ENCODE measurements at regions not wholly inside any gene's neighbourhood (a gene's known extent, or its start where the extent isn't known, plus 50 kb on each side); places are given as distances from the start of the nearest gene placed in this dataset.
"Not testable (repeated sequence)": the region's sequence is repeated elsewhere in the genome, so short reads cannot be mapped to it uniquely, and the experiment has no call there.

- no peak for DNase-seq
- WGBS (ENCODE audit: insufficient coverage, low coverage, low lambda C conversion rate, missing lambda C conversion rate): 65% methylated on average over 3 of the region's 3 CpGs
- H3K4me3 ChIP-seq: no peak overlapping the region
Measured at GRCh38 chr15:91445695-91446228, 345.7 kb downstream of the SV2B start.

DNA sequence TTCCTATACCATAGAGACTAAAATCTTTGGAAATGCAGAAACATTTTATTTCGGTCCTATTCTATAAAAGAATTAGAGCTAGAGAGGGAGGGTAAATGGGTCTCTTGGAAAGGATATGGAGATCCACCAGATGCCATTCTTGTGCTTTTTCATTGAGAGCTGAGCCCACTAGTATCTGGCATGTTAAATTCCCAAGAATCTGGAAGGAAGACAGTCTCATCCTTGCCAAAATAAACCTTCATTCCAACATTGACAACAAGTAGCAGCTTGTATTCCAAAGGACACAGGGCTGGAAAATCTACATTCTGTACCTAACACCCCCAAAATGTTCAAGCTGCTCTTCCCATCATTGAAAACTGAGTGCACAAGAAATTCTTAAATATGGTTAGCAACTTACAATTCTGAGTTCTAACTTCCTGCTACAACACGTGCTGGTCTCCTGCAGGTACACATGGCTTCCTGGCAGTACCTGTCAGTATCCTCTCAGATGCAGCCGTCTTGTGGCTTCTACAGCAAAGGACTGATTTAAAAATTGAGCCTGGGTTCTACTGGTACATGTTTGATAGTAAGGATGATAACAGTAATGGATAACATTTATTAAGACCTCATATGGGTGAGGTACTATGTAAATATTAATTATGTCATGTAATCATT lies 348.1 kb downstream of the SV2B start:
- H3K36me3 ChIP-seq: no peaks in the 10 kb centered on the region
- DNase-seq (no peak), ATAC-seq (no peak)
- 57% methylated on average over 3 of the region's 3 CpGs for WGBS (ENCODE audit: insufficient coverage, low coverage, low lambda C conversion rate, missing lambda C conversion rate)
- H3K27me3 ChIP-seq: no peaks in the 10 kb centered on the region
- TF ChIP-seq, protein P1, sequence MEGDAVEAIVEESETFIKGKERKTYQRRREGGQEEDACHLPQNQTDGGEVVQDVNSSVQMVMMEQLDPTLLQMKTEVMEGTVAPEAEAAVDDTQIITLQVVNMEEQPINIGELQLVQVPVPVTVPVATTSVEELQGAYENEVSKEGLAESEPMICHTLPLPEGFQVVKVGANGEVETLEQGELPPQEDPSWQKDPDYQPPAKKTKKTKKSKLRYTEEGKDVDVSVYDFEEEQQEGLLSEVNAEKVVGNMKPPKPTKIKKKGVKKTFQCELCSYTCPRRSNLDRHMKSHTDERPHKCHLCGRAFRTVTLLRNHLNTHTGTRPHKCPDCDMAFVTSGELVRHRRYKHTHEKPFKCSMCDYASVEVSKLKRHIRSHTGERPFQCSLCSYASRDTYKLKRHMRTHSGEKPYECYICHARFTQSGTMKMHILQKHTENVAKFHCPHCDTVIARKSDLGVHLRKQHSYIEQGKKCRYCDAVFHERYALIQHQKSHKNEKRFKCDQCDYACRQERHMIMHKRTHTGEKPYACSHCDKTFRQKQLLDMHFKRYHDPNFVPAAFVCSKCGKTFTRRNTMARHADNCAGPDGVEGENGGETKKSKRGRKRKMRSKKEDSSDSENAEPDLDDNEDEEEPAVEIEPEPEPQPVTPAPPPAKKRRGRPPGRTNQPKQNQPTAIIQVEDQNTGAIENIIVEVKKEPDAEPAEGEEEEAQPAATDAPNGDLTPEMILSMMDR (IDR thresholded peaks at IDR 0.05): no peak
- TF ChIP-seq POLR2A (IDR thresholded peaks at IDR 0.05): no peak
- no peak overlapping the region for H3K27ac ChIP-seq
- no peak overlapping the region for H3K4me3 ChIP-seq
- intact Hi-C loops (cut with DNase I): no loop called here
- no peaks in the 10 kb centered on the region for H3K4me1 ChIP-seq
- no peaks in the 10 kb centered on the region for H3K9me3 ChIP-seq

More at GRCh38 chr15:91445695-91446228, 345.7 kb downstream of the SV2B start:
- H3K4me1 ChIP-seq: no peaks in the 10 kb centered on the region
- H3K27me3 ChIP-seq: no peaks in the 10 kb centered on the region
- intact Hi-C loops (cut with DNase I): no loop called here
- no peak for ATAC-seq
- H3K36me3 ChIP-seq: no peaks in the 10 kb centered on the region
- no peak for TF ChIP-seq POLR2A (IDR thresholded peaks at IDR 0.05)
- TF ChIP-seq, protein P1 (IDR thresholded peaks at IDR 0.05): no peak
- H3K27ac ChIP-seq: no peak overlapping the region
- no peaks in the 10 kb centered on the region for H3K9me3 ChIP-seq

DNA sequence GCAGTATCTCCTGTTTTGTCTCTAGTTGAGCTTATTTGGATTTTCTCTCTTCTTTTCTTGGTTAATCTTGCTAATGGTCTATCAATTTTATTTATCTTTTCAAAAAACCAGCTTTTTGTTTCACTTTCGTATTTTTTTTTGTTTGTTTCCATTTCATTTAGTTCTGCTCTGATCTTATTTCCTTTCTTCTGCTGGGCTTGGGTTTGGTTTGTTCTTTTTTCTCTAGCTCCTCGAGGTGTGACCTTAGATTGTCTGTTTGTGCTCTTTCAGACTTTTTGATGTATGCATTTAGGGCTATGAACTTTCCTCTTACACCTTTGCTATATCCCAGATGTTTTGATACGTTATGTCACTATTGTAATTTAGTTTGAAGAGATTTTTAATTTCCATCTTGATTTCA lies 353.3 kb downstream of the SV2B start:
- DNase-seq; ATAC-seq; H3K4me1 ChIP-seq; H3K9me3 ChIP-seq; intact Hi-C loops (cut with DNase I); H3K27me3 ChIP-seq; H3K4me3 ChIP-seq; H3K36me3 ChIP-seq; H3K27ac ChIP-seq: not testable (repeated sequence)
- 37% methylated on average over 3 of the region's 3 CpGs for WGBS (ENCODE audit: insufficient coverage, low coverage, low lambda C conversion rate, missing lambda C conversion rate)

- no peaks in the 10 kb centered on the region for H3K27me3 ChIP-seq
- TF ChIP-seq POLR2A (IDR thresholded peaks at IDR 0.05): no peak
- TF ChIP-seq, protein P1 (IDR thresholded peaks at IDR 0.05): no peak
- H3K36me3 ChIP-seq: no peaks in the 10 kb centered on the region
- no peaks in the 10 kb centered on the region for H3K4me1 ChIP-seq
- H3K4me3 ChIP-seq: no peak overlapping the region
- no peak for ATAC-seq
- intact Hi-C loops (cut with DNase I): no loop called here
- WGBS (ENCODE audit: insufficient coverage, low coverage, low lambda C conversion rate, missing lambda C conversion rate): no CpG with 5 or more reads among the region's 7 CpGs
- no peak overlapping the region for H3K27ac ChIP-seq
- no peak for DNase-seq
- H3K9me3 ChIP-seq: no peaks in the 10 kb centered on the region
Measured at GRCh38 chr15:91456251-91456718, 356.2 kb downstream of the SV2B start.

GRCh38 chr15:91456921-91457320 lies 356.9 kb downstream of the SV2B start:
- no peaks in the 10 kb centered on the region for H3K9me3 ChIP-seq
- 85% methylated on average over 3 of the region's 3 CpGs for WGBS (ENCODE audit: insufficient coverage, low coverage, low lambda C conversion rate, missing lambda C conversion rate)
- intact Hi-C loops (cut with DNase I): no loop called here
- no peak for ATAC-seq
- no peaks in the 10 kb centered on the region for H3K27me3 ChIP-seq
- no peaks in the 10 kb centered on the region for H3K4me1 ChIP-seq
- TF ChIP-seq POLR2A (IDR thresholded peaks at IDR 0.05): no peak
- TF ChIP-seq, protein P1 (IDR thresholded peaks at IDR 0.05): no peak
- no peaks in the 10 kb centered on the region for H3K36me3 ChIP-seq
- no peak overlapping the region for H3K27ac ChIP-seq
- H3K4me3 ChIP-seq: no peak overlapping the region
- DNase-seq: no peak
